Stimulated activated CD8-positive, alpha-beta memory T cell treated with anti-CD3 and anti-CD28 coated beads, Interleukin-7, amount 100 ng/mL, for 48 hours (primary cell): ENCODE measurements at regions not wholly inside any gene's neighbourhood (a gene's known extent, or its start where the extent isn't known, plus 50 kb on each side); places are given as distances from the start of the nearest gene placed in this dataset.
"Not testable (repeated sequence)": the region's sequence is repeated elsewhere in the genome, so short reads cannot be mapped to it uniquely, and the experiment has no call there.

Experiments
- DNase-seq, 2 donors: peaks; one replicate each; pipeline ENCODE4 v3.0.0-alpha.2; 2020; ENCODE audit warnings: low read depth in 1 of 2; ENCODE audit errors: extremely low read depth in 1 of 2

- DNase-seq: not testable (repeated sequence)
Measured at GRCh38 chr17:45585794-45586650, 95.5 kb upstream of the PLEKHM1 start.

- not testable (repeated sequence) for DNase-seq
Measured at GRCh38 chr17:45586651-45586934, 96.1 kb upstream of the PLEKHM1 start.

- peak; percentile 44 to 71 for DNase-seq
Measured at GRCh38 chr17:45592433-45592923, 102.0 kb upstream of the PLEKHM1 start.

- not testable (repeated sequence) for DNase-seq
Measured at GRCh38 chr17:45596347-45596746, 105.8 kb upstream of the PLEKHM1 start.

- DNase-seq: not testable (repeated sequence)
Measured at GRCh38 chr17:45600052-45601012, 109.8 kb upstream of the PLEKHM1 start.

DNA sequence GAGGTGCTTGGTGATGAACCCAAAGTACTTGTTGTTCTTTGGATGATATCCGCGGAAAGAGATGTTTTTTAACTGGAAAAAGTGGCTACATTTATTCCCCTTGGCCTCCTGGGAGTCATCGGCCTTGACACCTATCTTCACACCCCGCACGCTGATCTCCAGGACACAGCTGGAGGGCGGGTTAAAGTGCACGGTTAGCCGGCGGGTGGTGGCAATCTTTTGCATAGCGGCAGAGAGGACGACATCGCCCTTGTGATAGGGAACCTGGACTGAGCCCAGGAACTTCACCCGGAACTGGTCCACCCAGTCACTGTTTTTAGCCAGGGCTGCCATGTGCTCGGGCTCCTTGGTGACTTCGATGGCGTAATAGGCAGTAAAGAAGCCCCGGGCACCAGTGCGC, 110.5 kb upstream of the PLEKHM1 start:
- DNase-seq: not testable (repeated sequence)

DNA sequence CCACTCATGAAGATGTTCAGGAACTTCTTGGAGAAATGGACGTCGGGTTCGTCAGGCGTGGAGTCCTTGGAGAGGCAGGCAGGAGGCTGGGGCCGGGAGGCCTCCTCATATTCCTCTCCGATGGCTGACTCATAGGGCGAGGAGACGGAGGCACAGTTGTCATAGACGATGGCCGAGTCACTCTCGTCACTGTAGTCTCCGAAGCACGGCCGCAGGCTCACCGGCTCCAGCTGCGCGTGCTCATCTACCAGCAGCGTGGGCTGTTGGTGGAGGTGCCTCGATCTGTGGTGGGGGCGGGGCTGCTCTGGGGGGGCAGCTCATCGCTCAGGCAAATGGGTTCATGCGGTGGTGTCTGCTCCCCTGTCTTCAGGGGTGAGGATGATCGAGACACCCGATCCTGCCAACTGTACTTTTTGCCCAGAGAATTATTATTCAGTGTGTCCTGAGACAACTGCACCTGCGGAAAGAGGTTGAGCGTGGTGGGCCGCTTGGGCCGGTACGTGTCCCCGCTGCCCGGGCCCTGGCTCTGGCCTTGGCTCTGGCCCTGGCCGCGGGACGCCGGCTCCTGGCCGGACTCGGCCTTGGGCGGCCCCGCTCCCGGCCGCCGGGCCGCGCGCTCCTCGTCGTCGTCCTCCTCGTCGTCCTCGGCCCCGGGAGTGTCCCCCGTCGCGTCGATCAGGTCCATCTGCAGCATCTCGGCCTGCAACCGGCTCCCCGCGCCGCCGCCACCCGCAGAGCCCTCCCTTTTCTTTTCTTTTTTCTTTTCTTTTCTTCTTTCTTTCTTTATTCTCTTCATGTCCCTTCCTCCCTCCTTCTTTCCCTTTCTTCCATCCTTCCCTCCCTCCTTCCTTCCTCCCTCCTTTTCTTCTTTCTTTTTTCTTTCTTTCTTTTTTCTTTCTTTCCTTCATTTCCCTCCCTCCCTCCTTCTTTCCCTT, 111.4 kb upstream of the PLEKHM1 start:
- DNase-seq: not testable (repeated sequence)

GRCh38 chr17:45605751-45606150, 115.2 kb upstream of the PLEKHM1 start:
- not testable (repeated sequence) for DNase-seq

GRCh38 chr17:45619984-45620405, 129.5 kb upstream of the PLEKHM1 start:
- peak; percentile 68 to 76 for DNase-seq

- DNase-seq: not testable (repeated sequence)
Measured at GRCh38 chr17:45620468-45620867, 129.9 kb upstream of the PLEKHM1 start.

DNA sequence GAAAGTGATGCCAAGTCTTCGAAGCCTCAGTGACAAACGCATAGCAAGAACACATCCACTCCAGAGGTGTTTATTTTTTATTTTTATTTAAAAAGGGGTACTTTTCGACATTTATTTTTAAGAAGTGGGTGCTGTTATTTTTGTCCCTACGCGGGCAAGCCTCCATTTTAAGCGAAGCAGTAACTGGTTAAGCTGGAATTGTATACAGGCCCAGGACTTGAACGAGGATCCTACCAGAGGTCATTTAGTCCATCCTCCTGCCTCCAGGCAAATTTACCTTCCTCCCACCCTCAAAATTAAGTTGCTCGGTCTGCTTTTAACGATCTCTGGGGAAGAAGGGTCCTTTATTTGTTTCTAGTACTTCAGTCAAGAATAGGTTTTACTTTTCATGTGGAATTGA, 130.6 kb upstream of the PLEKHM1 start:
- DNase-seq: not testable (repeated sequence)

- not testable (repeated sequence) for DNase-seq
Measured at GRCh38 chr17:45622295-45622694, 131.8 kb upstream of the PLEKHM1 start.

GRCh38 chr17:45628019-45628418, 137.5 kb upstream of the PLEKHM1 start:
- no peak for DNase-seq

GRCh38 chr17:45631941-45632340, 141.4 kb upstream of the PLEKHM1 start:
- no peak for DNase-seq

- DNase-seq: no peak
Measured at GRCh38 chr17:45639297-45639849, 144.7 kb upstream of the CRHR1 start.

DNA sequence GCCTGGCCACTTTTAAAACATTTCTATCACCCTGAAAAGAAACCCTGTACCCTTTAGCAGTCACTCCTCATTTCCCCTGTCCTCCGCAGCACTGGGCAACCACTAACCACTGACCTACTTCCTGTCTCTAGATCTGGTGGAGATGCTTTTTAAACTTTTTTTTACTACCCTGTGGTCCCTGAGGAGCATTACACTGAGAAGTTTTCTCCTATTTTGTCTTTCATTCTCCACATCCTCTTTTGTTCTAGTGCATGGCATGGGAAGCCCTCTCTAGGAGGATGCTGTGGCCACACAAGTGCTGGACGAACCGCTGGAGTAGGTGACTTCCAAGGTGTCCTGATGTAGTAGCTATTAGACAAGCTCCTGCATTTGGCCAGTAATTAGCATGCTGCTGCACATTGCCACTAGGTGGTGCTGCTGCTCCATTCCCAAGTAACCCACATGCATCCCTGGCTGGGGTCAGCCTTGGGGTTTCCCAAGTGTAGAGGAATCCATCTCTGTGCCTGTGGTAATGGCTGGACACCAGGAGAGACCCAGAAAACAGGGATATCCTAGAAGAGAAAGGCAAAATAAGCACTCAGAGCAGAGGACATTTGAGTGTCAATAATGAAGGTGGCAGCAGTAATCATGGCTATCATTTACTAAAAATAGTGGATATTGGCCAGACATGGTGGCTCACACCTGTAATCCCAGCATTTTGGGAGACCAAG, 143.8 kb upstream of the CRHR1 start:
- peak in 1 of 2 donors; percentile 40 for DNase-seq

DNA sequence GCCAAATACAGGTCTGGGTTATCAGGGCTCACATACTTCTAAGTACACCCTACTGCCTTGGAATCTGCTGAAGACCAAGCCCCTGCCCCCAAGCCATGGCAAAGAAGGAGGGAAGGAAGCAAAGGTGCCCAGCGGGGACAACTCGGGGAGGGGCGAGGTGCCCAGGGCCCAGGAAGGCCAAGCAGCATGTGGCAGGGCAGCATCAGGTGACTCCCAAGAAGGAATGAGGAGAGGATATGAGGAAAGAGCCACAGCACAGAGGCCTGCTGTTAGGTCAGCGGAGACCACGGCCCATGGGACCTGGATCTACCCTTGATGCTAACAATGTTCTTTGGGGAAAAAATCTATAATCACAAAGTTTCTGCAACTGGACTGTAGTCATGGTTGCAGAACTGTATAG, 142.6 kb upstream of the CRHR1 start:
- no peak for DNase-seq

GRCh38 chr17:45643591-45643990, 140.5 kb upstream of the CRHR1 start:
- no peak for DNase-seq

GRCh38 chr17:45644637-45645036, 139.5 kb upstream of the CRHR1 start:
- DNase-seq: not testable (repeated sequence)
